Vagina (tissue), 2 donors: ENCODE measurements at regions not wholly inside any gene's neighbourhood (a gene's known extent, or its start where the extent isn't known, plus 50 kb on each side); places are given as distances from the start of the nearest gene placed in this dataset.

Experiments
- DNase-seq, 2 donors: peaks; one replicate each; pipeline ENCODE4 v3.0.0-alpha.2; 2017; ENCODE audit errors: extremely low spot score in 2 of 2
- H3K27ac ChIP-seq: fragments of 200-600 bp; sonication (generic); one replicate; pipeline ENCODE4 v1.5.1; 2019
- H3K27me3 ChIP-seq: fragments of 200-600 bp; sonication (generic); one replicate; pipeline ENCODE4 v1.5.1; 2019
- H3K36me3 ChIP-seq, 2 donors: fragments of 200-600 bp; sonication (generic); one replicate each; pipeline ENCODE4 v1.5.1; 2017 to 2019
- H3K4me1 ChIP-seq: fragments of 200-600 bp; sonication (generic); one replicate; pipeline ENCODE4 v1.5.1; 2019
- H3K4me3 ChIP-seq, 2 donors: fragments of 200-600 bp; sonication (generic); 1 replicate in 1 of 2; 2 replicates in 1 of 2; pipeline ENCODE4 v1.5.1; 2016 to 2019
- H3K9me3 ChIP-seq: fragments of 200-600 bp; sonication (generic); one replicate; pipeline ENCODE4 v1.5.1; 2019
- POLR2A ChIP-seq, 2 donors: fragments of 450-650 bp; IDR thresholded peaks; one replicate each; pipeline ENCODE4 v1.6.1; 2017; ENCODE audit warnings: antibody characterized with exemption in 2 of 2, mild to moderate bottlenecking in 2 of 2, moderate library complexity in 2 of 2
- POLR2AphosphoS5 ChIP-seq, 2 donors: sonication (generic); formaldehyde crosslinking; IDR thresholded peaks; one replicate each; pipeline ENCODE4 v1.9.0; 2017; ENCODE audit warnings: antibody characterized with exemption in 2 of 2, mild to moderate bottlenecking in 2 of 2, low read depth in 1 of 2; ENCODE audit not compliant: insufficient read depth in 1 of 2
- intact Hi-C: fragments of 100-400 bp; cut with DNase I; formaldehyde crosslinking; loops from one replicate; pipeline ENCODE4 v1.15.1; 2023
- TF ChIP-seq, protein P1 (sequence below), 3 experiments: fragments of 450-650 bp in 2 of 3; fragments of 200-600 bp in 1 of 3; sonication (generic) in 1 of 3; IDR thresholded peaks; one replicate each; pipeline ENCODE4 v1.5.1; 2017 to 2019; ENCODE audit warnings: antibody characterized with exemption in 3 of 3, mild to moderate bottlenecking in 2 of 3, moderate library complexity in 2 of 3

DNA sequence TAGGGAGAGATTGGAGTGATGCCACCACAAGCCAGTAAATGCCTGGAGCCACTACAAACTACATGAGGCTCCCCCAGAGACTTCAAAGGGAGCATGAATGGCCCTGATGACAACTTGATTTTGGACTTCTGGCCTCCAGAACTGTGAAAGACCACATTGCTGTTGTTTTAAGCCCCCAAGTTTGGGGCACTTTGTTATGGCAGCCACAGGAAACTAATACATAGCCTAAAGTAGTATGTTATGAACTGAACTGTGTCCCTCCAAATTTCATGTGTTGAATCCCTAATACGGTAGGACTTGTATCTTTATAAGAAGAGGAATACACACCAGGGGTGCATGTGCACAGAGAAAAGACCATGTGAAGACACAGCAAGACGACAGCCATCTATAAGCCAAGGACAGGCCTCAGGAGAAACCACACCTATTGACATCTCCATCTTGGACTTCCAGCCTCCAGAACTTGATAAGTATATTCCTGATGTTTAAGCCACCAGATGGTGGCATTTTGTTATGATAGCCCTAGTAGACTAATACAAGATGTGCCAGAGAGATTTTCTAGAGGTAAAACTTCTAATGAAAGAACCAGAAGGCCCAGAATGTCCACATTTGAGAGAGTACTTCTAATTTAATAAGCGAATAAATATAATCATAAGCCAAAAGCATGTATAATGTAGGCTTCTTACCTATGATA, 127.1 kb upstream of the BMP4 start:
- no peak overlapping the region for H3K27ac ChIP-seq
- no peaks in the 10 kb centered on the region for H3K27me3 ChIP-seq
- H3K9me3 ChIP-seq = no peaks in the 10 kb centered on the region
- H3K36me3 ChIP-seq = no peaks in the 10 kb centered on the region
- intact Hi-C loops = no loop called here
- H3K4me3 ChIP-seq = no peak overlapping the region
- DNase-seq = no peak
- H3K4me1 ChIP-seq = peaks cover 11% of the 10 kb centered on the region
- TF ChIP-seq POLR2A (IDR thresholded peaks at IDR 0.05) = no peak
- TF ChIP-seq, protein P1, sequence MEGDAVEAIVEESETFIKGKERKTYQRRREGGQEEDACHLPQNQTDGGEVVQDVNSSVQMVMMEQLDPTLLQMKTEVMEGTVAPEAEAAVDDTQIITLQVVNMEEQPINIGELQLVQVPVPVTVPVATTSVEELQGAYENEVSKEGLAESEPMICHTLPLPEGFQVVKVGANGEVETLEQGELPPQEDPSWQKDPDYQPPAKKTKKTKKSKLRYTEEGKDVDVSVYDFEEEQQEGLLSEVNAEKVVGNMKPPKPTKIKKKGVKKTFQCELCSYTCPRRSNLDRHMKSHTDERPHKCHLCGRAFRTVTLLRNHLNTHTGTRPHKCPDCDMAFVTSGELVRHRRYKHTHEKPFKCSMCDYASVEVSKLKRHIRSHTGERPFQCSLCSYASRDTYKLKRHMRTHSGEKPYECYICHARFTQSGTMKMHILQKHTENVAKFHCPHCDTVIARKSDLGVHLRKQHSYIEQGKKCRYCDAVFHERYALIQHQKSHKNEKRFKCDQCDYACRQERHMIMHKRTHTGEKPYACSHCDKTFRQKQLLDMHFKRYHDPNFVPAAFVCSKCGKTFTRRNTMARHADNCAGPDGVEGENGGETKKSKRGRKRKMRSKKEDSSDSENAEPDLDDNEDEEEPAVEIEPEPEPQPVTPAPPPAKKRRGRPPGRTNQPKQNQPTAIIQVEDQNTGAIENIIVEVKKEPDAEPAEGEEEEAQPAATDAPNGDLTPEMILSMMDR (IDR thresholded peaks at IDR 0.05) = no peak
- no peak for TF ChIP-seq POLR2AphosphoS5 (IDR thresholded peaks at IDR 0.05; ENCODE audit: insufficient read depth in 1 of 2, low read depth in 1 of 2)

DNA sequence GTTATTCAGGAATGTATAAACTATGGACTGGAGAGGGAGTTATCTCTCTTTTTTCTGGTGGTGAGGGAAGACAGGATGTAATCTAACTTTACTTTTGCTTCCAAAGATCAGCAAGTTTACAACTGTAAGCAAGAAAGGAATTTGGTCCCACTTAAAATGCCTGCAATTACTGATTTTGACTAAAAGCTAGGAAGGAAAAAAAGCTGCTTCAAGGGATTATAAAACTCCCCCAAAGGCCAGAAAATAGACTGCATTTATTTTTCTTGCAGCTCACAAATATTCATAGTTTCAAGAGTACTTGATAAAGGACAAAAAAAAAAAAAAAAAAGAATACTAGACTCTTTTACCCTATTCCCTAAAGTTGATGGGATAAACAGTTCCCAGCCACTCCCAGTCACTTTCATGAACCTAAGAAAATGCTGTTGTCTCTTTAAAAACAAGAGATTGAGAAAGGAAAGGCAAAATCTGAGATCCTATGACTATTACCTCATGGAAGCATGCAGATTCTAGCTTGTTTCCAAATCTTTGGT, 128.7 kb upstream of the BMP4 start:
- intact Hi-C loops = no loop called here
- no peak for DNase-seq
- peak overlapping the region; percentile 57 for H3K27ac ChIP-seq
- no peaks in the 10 kb centered on the region for H3K27me3 ChIP-seq
- H3K4me3 ChIP-seq = no peak overlapping the region
- H3K4me1 ChIP-seq = peaks cover 11% of the 10 kb centered on the region
- no peaks in the 10 kb centered on the region for H3K36me3 ChIP-seq
- no peak for TF ChIP-seq POLR2AphosphoS5 (IDR thresholded peaks at IDR 0.05; ENCODE audit: insufficient read depth in 1 of 2, low read depth in 1 of 2)
- TF ChIP-seq POLR2A (IDR thresholded peaks at IDR 0.05) = no peak
- TF ChIP-seq, protein P1 (IDR thresholded peaks at IDR 0.05) = no peak
- H3K9me3 ChIP-seq = no peaks in the 10 kb centered on the region

DNA sequence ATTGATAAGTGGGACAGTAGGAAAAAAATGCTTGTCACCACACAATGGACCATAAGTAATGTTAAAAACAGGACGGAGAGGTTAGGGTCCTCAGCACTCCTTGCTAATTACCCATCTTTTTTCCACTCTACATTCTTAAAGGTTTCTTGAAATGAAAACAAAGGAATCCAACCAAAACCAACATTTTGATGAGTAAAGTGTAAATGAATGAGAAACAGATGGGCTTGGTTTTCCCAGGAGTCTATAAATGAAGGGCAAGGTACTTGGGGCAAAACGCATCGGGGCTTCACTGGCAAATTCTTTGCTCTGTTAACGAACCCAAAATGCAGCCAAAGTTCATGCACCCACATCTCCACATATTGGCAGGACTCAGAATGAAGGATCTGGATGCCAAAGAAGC, 129.2 kb upstream of the BMP4 start:
- peaks cover 11% of the 10 kb centered on the region for H3K4me1 ChIP-seq
- no peaks in the 10 kb centered on the region for H3K9me3 ChIP-seq
- intact Hi-C loops = no loop called here
- TF ChIP-seq POLR2AphosphoS5 (IDR thresholded peaks at IDR 0.05; ENCODE audit: insufficient read depth in 1 of 2, low read depth in 1 of 2) (no peak), POLR2A (IDR thresholded peaks at IDR 0.05) (no peak)
- TF ChIP-seq, protein P1 (IDR thresholded peaks at IDR 0.05) = no peak
- H3K27ac ChIP-seq = peak overlapping the region; percentile 57
- DNase-seq = no peak
- no peak overlapping the region for H3K4me3 ChIP-seq
- H3K27me3 ChIP-seq = no peaks in the 10 kb centered on the region
- H3K36me3 ChIP-seq = no peaks in the 10 kb centered on the region

DNA sequence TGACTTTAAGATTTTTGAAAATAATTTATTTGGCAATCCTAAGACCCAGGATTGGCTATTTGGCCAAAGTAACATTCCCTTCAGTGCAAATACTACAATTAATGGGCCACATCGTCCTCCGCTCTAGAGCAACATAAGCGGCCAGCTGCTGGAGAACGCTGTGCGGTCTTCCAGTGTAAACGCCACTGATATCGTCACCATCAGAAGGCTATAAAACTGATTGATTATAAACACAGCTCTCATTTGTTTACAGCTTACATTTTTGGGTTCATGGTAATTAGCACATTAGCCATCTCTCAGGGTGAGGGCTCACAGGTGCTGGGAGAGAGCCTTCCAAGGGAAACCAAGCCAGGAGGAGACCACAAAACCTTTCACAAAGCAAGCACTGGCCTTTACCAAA, 130.1 kb upstream of the BMP4 start:
- TF ChIP-seq, protein P1 (IDR thresholded peaks at IDR 0.05) = no peak
- TF ChIP-seq POLR2A (IDR thresholded peaks at IDR 0.05) = no peak
- no peak for TF ChIP-seq POLR2AphosphoS5 (IDR thresholded peaks at IDR 0.05; ENCODE audit: insufficient read depth in 1 of 2, low read depth in 1 of 2)
- H3K4me1 ChIP-seq = peaks cover 11% of the 10 kb centered on the region
- H3K27me3 ChIP-seq = no peaks in the 10 kb centered on the region
- intact Hi-C loops = no loop called here
- H3K9me3 ChIP-seq = no peaks in the 10 kb centered on the region
- H3K4me3 ChIP-seq = no peak overlapping the region
- peak overlapping the region; percentile 57 for H3K27ac ChIP-seq
- no peak for DNase-seq
- H3K36me3 ChIP-seq = no peaks in the 10 kb centered on the region

DNA sequence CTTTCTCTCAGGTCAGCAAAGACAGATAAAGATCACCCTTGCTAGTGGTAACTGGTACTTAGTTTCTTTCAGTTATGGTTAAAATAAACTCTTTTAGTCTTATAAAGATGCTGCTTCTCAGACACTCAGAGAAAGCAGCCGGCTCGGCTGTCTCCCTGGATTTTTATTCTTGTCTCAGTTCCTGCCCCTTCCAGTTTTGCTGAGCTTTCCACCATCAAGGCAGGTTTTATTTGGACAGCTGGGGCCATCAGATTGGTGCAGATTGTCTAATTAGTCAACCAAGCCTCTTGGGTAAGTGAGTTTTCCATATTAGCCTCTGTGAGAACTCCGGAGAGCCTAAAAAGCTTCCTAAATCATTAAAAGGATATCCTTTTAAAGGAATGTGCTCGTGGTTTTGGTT, 130.8 kb upstream of the BMP4 start:
- no peaks in the 10 kb centered on the region for H3K27me3 ChIP-seq
- H3K36me3 ChIP-seq = no peaks in the 10 kb centered on the region
- no peak overlapping the region for H3K4me3 ChIP-seq
- intact Hi-C loops = no loop called here
- H3K4me1 ChIP-seq = peaks cover 11% of the 10 kb centered on the region
- no peak for TF ChIP-seq POLR2AphosphoS5 (IDR thresholded peaks at IDR 0.05; ENCODE audit: insufficient read depth in 1 of 2, low read depth in 1 of 2)
- no peak for TF ChIP-seq POLR2A (IDR thresholded peaks at IDR 0.05)
- TF ChIP-seq, protein P1 (IDR thresholded peaks at IDR 0.05) = no peak
- H3K9me3 ChIP-seq = no peaks in the 10 kb centered on the region
- no peak for DNase-seq
- H3K27ac ChIP-seq = peak overlapping the region; percentile 57
